ENCODE measurements at regions not wholly inside any gene's neighbourhood (a gene's known extent, or its start where the extent isn't known, plus 50 kb on each side); places are given as distances from the start of the nearest gene placed in this dataset.
"Not testable (repeated sequence)": the region's sequence is repeated elsewhere in the genome, so short reads cannot be mapped to it uniquely, and the experiment has no call there.

- DNase-seq = not testable (repeated sequence)
Measured at GRCh38 chr5:97234380-97234779, 51.3 kb upstream of the RIOK2 start.

DNA sequence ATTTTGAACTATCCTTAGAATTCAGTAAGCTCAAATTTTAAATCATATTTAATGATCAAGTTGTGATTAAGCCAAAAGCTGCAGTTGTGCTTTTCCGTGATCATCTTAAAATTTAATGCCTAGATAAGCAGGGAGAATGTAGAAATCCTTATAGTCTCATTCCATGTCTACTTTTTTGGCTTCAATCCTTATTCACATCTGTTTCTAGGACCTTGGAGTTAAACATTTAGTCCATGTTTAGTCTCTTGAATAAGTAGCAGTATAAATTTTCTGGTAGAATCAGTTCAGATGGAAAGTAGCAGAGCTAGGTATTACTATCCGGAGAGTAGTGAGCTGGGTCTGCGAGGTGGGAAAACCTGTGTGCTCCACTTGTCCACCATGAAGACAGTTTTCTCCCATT lies 59.3 kb upstream of the RIOK2 start:
- no peak for DNase-seq

- no peak for DNase-seq
Measured at GRCh38 chr5:97243353-97243752, 60.3 kb upstream of the RIOK2 start.

DNA sequence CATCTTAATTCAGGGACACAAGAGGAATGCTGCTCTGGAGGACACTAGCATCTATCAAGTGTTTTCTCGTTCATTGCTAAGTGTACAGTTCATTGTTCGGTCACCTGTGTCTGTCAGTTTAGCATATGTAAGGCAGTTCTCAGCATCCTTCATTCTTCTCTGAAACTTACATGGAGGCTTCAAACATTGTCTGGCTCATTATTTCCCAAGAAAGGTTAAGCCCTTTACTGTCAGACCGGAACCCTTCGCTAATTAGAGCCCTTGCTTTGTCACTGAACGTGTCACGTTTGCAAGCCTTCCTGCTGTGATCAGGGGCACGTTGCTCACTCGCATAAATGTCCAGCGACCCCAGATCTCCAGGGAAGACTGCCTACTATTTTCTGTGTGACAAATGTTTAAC lies 62.3 kb upstream of the RIOK2 start:
- no peak for DNase-seq

- DNase-seq = no peak
Measured at GRCh38 chr5:97250113-97250512, 67.1 kb upstream of the RIOK2 start.

- no peak for DNase-seq
Measured at GRCh38 chr5:97266076-97266475, 83.0 kb upstream of the RIOK2 start.

DNA sequence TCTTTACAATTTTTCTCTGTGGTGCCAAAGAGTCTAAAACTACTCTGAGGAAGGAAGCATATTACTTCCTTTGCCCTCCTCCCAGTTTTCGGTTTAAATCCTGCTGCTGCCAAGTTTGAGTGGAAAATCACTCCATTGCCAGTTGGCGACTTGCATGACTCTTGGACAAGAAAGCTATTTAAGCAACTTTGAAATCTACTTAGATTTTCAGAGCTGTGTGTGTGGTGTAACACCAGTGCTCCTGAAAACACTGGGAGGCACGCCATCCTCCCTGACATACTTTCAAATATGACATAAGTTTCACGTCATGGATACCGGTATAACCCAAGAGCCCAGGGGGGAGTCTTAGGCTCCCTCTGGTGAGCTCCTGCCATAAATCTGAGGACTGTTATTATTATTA lies 83.5 kb upstream of the RIOK2 start:
- no peak for DNase-seq

DNA sequence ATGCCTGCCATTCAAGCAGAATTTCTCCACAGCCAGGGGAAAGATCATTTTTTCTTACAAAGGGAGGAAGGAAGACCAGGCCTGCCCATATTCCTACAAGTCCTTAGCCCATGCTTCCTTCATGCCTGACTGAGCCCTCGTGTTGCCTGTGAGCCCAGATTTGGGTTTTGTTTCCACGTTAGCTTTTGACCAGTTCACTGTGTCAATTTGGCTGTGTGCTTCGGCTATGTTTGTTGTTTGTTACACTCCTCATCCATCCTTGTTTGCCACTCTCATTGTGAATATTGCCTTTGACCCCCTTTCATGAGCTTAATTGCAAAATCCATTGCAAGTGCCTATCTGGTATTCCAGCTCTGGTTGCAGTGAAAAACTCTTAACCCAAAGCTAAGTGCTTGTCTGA lies 84.7 kb upstream of the RIOK2 start:
- DNase-seq = no peak

DNA sequence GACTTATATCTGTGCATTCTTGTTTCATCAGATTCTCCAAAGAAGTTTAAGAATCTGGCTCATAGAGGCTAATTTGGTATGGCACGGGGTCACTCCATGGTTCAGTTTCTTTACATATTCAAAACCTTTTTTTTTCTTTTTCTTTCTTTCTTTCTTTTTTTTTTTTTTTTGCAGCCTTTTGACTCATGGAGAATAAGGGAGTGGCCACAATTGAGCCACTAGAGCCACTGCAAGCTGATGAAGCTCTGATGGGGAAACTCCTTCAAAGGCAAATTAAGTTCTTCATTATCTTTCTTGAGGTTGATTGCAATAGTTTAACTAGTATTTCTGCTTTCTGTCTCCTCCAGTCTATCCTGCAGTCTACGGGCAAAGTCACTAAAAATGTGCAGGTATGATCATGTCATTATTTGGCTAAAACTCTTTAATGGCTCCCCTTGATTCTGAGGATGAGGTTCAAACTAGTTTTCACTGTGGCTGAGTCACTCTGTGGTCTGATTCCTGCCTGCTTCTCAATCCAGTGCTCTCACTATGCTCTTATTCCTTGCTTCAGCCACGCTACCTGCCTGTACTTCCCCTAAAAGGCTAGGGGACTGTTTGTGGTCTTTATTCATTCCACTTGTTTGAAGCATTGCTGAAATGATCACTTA lies 93.5 kb upstream of the RIOK2 start:
- no peak for DNase-seq

GRCh38 chr5:97281257-97281656 lies 98.2 kb upstream of the RIOK2 start:
- DNase-seq = no peak

GRCh38 chr5:97297063-97297703 lies 114.1 kb upstream of the RIOK2 start:
- no peak for DNase-seq

DNA sequence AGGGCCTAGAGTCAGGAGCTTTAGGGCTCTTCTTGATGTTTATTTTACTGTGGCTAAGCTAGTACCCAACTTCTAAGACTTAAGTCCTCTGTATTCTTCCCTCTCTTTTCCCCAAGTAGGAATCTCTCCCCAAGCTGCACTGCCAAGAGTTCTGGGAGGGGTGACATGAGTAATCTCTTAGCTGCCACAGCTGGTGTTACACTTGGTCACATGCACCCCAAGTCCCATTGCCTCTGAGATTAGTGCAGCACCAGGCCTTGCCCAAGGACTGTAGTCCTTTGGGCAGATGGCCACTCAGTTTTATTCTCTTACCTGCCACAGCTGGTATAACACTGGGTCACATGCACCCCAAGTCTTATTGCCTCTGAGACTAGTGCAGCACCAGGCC lies 114.7 kb upstream of the RIOK2 start:
- DNase-seq = no peak

DNA sequence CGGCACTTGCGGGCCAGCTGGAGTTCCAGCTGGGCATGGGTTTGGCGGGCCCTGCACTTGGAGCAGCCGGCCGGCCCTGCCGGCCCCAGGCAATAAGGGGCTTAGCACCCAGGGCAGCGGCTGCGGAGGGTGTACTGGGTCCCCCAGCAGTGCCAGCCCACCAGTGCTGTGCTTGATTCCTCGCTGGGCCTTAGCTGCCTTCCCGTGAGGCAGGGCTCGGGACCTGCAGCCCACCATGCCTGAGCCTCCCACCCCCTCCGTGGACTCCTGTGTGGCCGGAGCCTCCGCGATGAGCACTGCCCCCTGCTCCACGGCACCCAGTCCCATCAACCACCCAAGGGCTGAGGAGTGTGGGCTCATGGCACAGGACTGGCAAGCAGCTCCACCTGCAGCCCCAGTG lies 118.1 kb upstream of the RIOK2 start:
- not testable (repeated sequence) for DNase-seq

DNA sequence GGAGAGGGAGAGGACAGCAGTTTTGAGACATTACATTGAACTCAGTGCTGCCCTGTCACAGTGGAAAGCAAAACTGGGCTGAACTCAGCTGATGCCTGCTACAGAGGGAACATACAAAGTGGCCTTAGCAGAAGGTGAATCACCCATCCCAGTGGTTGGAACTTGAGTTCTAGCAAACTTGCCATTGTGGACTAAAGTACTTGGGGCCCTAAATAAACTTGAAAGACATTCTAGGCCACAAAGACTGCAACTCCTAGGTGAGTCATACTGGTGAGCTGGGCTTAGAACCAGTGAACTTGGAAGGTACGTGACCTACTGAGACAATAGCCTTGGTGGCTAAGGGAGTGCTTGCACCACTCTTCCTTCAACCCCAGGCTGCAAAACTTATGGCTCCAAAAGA lies 155.7 kb upstream of the RIOK2 start:
- DNase-seq = no peak

DNA sequence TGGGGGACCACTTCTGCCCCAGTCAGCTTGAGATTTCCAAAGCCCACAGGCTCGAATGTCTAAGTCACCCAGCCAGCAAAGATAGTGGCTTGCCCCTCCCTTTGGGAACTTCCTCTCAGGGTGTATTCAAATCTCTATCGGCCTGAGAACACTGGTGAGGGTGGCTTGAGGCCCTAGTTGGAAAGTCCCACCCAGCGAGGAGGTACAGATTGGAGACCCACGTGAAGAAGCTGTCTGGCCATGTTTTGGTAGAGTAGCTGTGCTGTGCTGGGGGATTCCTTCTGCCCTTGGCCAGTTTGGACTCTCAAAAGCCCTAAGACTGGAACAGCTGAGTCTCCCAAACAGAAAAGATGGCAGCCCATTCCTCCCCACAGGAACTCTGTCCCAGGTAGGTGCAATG lies 172.7 kb upstream of the RIOK2 start:
- no peak for DNase-seq

GRCh38 chr5:97363577-97363976 lies 180.5 kb upstream of the RIOK2 start:
- DNase-seq = no peak

- no peak for DNase-seq
Measured at GRCh38 chr5:97364731-97365130, 181.7 kb upstream of the RIOK2 start.

- no peak for DNase-seq
Measured at GRCh38 chr5:97365163-97365845, 182.3 kb upstream of the RIOK2 start.

DNA sequence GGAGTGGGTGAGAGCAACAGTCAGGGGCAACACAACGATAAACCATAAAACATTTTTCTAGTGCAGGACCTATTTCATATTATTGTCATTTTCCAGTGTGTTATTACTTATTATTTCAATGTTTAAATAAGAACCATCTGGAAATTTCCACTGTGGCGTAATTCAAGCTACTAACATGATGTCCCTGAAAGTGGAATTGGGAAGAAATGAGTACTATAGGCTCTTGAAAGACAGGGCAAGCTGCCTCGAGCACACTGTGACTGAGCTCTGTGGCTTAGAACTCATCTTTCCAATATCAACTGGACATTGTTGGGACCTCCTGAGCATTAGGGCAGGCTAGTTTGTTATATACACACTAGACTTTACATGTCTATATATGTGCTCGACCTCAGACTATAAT lies 182.9 kb upstream of the RIOK2 start:
- DNase-seq = no peak

- no peak for DNase-seq
Measured at GRCh38 chr5:97375959-97376358, 192.9 kb upstream of the RIOK2 start.

DNA sequence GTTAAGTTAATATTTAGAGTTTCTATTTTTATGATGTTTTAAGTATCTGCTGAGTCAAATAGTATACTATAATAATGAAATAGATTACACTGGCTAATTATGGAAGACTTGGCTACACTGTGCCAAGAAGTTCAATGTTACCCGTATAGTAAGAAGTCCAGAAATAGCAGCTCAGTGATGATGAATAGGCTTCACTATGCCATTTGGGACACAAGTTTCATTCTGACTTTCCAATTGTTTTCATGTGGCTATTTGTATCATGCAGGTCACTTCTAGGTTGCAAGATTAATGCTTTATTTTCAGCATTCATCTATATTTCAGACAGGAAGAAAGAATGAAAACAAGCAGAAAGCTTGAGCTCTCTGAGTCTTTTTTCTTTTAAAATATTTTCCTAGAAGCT lies 194.5 kb upstream of the RIOK2 start:
- no peak for DNase-seq

DNA sequence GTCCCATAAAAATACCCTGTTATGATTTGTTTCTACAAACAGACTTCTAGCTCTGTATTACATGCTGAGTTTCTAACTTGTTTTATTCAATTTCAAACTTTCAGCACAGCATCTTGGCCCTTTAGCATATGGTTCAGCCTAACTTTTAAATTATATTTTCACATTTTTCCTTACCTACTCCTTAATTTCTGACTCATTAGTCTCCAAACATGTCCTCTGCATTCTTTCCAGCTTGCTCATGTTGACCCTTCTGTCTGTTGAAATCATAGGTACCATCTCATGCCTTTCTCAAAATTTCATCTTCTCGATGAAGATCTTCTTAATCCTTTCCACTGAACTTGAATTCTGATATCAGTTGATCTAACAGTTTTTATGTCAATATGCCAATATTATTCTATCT lies 200.9 kb upstream of the RIOK2 start:
- no peak for DNase-seq

GRCh38 chr5:97388794-97389193 lies 205.7 kb upstream of the RIOK2 start:
- DNase-seq = no peak

DNA sequence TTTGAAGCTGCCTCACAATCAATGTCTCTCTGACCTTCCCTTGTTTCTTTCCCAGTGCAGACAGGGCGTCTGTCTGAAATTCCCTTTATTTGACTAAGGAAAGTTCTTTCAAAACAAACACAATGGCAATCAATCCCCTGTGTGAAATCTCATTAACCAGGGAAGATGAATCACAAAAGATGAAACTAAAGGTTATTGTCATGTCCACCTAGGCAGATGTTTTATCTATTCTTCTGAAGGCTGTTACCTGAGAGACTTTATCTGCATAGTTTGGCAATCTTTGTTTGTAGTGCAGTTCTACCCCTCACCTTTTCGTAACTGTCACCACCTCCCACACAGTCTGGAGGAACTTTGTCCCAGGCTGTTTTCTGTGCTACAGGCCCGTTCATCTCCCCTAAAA lies 217.5 kb upstream of the RIOK2 start:
- no peak for DNase-seq

DNA sequence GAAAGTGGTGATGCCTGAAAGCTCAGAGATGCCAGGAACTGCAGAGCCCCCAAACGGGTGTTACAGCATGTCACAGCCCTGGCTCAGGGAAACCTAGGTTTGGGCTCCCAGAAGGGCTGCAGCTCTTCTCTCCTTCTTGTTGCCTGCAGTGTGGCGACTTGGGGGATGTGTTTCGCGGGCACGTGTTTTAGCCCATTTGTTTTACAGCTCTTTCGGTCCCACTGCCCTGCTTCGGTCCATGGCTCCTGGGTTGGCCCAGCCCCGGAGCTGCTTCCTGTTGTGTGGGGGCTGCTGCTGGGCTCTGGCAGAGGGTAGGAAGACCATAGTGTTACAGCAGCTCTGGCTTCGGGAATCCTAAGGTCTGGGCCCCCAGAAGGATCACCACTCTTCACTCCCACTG lies 222.9 kb upstream of the RIOK2 start:
- no peak for DNase-seq

Measured in stimulated activated CD4-positive, alpha-beta T cell treated with anti-CD3 and anti-CD28 coated beads, Interleukin-4, amount 100 ng/mL, for 24 hours (primary cell).